ENCODE measurements at regions not wholly inside any gene's neighbourhood (a gene's known extent, or its start where the extent isn't known, plus 50 kb on each side); places are given as distances from the start of the nearest gene placed in this dataset.

DNA sequence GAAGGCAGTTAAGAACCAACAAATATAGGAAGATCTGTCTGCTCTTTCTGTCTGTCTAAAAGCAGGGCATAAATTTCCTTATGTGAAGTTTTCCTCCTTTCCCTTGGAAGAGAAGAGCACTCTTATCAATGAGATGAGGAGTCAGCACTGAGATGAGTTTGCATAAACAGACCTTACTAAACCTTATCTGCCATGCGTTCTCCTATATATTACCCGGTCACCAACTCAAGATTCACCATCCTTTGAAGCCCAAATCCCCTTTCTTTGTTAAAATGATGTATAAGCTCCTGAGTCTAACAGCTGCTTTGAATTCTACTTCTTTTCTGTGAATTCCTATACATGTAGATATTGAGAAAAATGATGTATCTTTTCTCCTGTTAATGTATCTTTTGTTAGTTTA, 65.5 kb upstream of the FHL2 start:
- TF ChIP-seq GATA1 (IDR thresholded peaks at IDR 0.05; ENCODE audit: low read depth, low read length), result no peak
- no peak for TF ChIP-seq POLR2A (IDR thresholded peaks at IDR 0.05; ENCODE audit: low read length)
- DNase-seq, result peak in 1 of 2 experiments; percentile 5

DNA sequence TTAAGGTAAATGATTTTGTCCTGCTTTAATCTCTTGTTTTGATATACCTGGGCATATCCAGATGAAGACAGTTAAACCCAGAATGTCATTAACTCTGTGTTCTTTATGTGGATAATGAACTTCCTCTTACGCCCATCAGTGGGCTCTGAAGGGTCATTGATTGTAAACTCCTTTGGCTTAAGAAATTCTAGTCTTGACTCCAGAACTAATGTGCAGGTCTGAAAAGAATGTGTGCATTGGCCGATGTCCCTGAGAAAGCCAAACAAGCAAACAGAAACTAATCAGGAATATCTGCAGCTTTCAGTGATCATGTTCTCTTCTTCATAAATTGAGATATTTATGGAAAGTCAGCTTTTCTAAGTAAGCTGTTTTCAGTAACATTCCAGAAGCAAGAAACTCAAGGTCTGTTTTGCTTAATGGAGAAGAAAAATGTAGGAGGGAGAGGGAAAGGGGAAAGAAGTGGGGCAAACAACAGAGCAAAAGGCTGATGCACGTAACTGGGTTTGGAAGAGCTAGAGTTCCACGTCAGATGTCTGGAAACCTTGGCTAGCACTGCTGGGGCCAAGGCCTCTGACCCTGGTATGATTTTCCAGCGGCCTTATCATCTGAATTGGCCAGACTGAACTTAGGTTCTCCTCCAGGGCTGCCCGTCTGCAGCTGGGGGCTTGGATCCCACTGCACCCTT, 61.3 kb upstream of the FHL2 start:
- TF ChIP-seq POLR2A (IDR thresholded peaks at IDR 0.05; ENCODE audit: low read length) (no peak), GATA1 (IDR thresholded peaks at IDR 0.05; ENCODE audit: low read depth, low read length) (no peak)
- no peak for DNase-seq

GRCh38 chr2:105458076-105458475, 59.2 kb upstream of the FHL2 start:
- DNase-seq, result no peak
- TF ChIP-seq POLR2A (IDR thresholded peaks at IDR 0.05; ENCODE audit: low read length), result no peak
- TF ChIP-seq GATA1 (IDR thresholded peaks at IDR 0.05; ENCODE audit: low read depth, low read length), result no peak

DNA sequence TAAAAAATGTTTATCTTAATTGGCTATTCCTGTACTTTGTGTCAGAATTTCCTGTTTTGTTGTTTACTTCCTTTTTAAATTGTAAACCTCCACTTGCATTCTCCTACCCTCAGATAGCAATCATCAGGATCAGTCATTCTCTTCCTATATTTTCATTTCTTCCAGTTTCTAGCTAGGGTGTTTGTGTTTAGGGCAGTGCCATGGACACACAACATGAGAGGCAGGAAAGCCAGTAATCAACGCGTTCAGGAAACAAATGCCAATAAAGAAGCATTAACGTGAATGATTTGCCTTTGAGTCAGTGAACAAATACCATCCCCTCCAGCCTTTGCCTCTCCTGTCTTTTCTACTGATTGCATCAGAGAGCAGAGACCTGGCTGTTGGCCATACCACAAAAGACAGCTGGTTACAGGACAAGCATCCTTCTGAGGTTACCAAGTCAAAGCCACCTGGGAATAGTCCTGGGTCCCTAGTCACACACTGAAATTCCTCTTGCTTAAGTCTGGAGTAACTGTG, 56.7 kb upstream of the FHL2 start:
- DNase-seq, result peak in 1 of 2 experiments; percentile 18
- TF ChIP-seq POLR2A (IDR thresholded peaks at IDR 0.05; ENCODE audit: low read length), result no peak
- no peak for TF ChIP-seq GATA1 (IDR thresholded peaks at IDR 0.05; ENCODE audit: low read depth, low read length)

GRCh38 chr2:105454801-105455485, 56.1 kb upstream of the FHL2 start:
- peak; percentile 26 to 43 for DNase-seq
- no peak for TF ChIP-seq GATA1 (IDR thresholded peaks at IDR 0.05; ENCODE audit: low read depth, low read length)
- TF ChIP-seq POLR2A (IDR thresholded peaks at IDR 0.05; ENCODE audit: low read length), result no peak

DNA sequence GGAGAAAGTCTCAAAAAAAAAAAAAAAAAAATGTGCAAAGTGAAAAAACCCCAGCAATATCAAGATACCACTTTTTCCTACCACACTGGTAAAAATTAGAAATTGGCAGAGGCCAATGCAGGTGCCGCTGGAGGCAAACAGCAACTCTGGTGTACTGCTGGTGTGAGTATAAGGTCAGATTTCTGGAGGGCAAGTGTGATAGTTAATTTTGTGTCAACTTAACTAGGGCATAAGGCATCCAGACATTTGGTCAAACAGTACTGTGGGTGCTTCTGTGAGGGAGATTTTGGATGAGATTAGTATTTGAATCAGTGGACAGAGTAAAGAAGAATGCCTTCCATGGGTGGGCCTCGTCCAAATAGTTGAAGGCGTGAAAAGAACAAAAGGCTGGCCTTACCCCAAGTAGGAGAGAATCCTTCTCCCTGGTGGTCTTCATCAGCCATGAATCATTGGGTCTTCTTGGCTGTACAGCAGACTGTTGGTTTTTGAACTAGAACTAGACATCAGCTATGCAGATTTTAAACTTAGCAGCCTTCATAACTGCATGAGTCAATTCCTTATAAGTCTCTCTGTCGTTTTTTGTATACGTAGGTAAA, 52.8 kb upstream of the FHL2 start:
- no peak for DNase-seq
- TF ChIP-seq GATA1 (IDR thresholded peaks at IDR 0.05; ENCODE audit: low read depth, low read length), result no peak
- TF ChIP-seq POLR2A (IDR thresholded peaks at IDR 0.05; ENCODE audit: low read length), result no peak

DNA sequence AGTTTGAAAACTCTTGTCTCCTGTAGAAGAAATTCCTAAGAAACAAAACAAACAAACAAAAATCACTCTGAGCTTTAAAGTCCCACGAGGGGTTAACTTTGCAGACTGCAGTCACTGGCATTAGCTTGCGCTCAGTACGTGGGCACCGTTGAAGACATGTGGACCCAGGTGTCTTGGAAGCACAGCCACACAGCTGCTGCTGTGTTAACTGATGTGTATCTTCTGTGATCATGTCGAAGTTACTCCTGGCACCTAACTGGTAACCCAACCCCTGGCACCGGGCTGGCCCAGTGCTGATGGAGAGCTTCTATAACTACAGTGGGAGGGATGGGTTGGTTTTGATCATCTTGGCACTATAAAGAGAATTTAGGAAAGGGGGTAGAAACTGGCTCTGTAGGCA, 51.6 kb upstream of the FHL2 start:
- no peak for DNase-seq
- TF ChIP-seq POLR2A (IDR thresholded peaks at IDR 0.05; ENCODE audit: low read length) (no peak), GATA1 (IDR thresholded peaks at IDR 0.05; ENCODE audit: low read depth, low read length) (no peak)

- peak in 1 of 2 experiments; percentile 8 for DNase-seq
- TF ChIP-seq GATA1 (IDR thresholded peaks at IDR 0.05; ENCODE audit: low read depth, low read length) (no peak), POLR2A (IDR thresholded peaks at IDR 0.05; ENCODE audit: low read length) (no peak)
These were observed 50.2 kb upstream of the FHL2 start for GRCh38 chr2:105449076-105449475.

Data from erythroblast (primary cell).